Stimulated activated naive CD4-positive, alpha-beta T cell (primary cell): ENCODE measurements at regions not wholly inside any gene's neighbourhood (a gene's known extent, or its start where the extent isn't known, plus 50 kb on each side); places are given as distances from the start of the nearest gene placed in this dataset.
"Not testable (repeated sequence)": the region's sequence is repeated elsewhere in the genome, so short reads cannot be mapped to it uniquely, and the experiment has no call there.

ENCODE experiments used
- DNase-seq, 6 experiments: peaks; one replicate each; lab custom pipeline; 2025; lab: John Stamatoyannopoulos, UW

DNA sequence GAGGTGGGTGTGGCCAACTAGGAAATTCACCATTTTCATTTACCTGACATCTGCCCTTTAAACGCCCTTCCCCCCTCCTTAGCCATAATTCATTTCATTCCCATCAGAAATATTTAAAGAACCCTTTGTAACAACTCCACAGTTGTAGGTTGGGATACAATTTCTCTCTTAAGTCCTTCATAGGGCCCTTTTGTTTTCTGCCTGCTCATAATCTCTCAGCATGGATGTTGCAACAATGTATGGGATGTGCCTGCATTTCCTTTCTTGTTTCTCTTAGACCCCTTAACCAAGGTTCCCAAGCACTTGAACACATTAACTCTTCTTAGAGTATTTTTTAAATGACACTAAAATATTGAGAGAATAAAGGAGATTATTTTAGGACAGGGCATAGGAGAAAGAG lies 51.7 kb upstream of the MYO10 start:
- DNase-seq, result no peak

DNA sequence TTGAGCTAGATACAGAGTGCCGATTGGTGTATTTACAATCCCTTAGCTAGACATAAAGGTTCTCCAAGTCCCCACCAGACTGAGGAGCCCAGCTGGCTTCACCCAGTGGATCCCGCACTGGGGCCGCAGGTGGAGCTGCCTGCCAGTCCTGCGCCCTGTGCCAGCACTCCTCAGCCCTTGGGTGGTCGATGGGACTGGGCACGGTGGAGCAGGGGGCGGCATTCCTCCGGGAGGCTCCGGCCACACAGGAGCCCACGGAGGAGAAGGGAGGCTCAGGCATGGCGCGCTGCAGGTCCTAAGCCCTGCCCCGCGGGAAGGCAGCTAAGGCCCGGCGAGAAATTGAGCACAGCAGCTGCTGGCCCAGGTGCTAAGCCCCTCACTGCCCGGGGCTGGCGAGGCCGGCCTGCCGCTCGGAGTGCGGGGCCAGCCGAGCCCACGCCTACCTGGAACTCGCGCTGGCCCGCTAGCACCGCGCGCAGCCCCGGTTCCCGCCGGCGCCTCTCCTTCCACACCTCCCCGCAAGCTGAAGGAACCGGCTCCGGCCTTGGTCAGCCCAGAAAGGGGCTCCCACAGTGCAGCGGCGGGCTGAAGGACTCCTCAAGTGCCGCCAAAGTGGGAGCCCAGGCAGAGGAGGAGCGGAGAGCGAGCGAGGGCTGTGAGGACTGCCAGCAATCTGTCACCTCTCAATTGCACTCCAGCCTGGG lies 54.9 kb upstream of the MYO10 start:
- DNase-seq, result not testable (repeated sequence)

DNA sequence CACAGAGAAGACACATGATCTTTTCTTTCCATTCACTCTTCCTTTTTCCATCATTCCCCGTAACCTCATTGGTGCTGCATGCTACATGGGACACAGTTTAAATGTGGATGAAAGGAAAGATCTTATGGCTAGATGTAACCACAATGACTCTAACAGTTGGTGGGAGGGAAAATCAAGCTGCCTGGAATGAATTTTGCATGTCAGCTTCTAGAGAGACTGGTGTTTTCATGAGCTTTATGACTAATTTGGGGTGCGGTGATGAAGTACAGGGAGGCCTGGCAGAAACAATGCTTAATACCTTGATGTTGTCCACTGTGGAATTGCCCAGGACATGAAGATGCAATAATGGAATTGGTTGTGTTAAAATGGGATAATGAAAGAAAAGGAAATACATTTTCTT lies 55.9 kb upstream of the MYO10 start:
- no peak for DNase-seq

DNA sequence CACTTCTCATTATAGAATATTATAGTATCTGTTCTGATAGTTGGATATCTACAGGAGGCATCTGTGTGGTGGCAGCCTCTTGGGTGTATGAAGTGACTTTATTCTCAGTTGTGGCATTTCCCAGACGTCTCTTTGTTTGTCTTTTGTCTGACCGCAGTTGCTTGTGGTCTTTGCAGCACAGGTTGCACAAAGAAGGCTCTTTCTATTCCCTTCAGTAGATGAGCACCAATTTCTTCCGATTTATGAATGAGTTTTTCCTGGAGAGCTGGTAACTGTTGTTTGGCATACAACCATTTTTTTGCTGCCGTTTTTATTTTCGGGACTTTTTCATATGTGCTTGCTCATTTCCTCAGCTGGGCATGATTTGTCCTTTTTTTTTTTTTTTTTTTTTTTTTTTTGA lies 56.4 kb upstream of the MYO10 start:
- no peak for DNase-seq

DNA sequence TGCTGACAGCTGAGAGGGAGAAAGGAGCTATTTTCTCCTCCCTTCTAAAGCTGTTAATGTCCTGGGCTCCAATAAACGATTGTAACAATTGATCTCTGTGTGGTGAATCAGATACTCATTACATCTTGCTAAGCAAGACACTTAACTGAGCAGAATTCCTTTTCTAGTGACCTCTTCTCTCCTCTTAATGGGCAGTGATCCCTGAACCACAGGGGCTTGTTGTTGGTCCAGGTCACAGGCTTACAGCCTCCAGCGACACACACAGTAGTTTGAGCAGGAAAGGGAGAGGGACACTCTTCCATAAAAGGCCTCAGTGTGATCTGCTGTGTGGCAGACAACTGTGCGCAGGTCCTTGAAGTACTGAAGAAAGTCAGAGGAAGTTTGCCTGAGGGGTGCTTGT lies 58.5 kb upstream of the MYO10 start:
- DNase-seq, result no peak

DNA sequence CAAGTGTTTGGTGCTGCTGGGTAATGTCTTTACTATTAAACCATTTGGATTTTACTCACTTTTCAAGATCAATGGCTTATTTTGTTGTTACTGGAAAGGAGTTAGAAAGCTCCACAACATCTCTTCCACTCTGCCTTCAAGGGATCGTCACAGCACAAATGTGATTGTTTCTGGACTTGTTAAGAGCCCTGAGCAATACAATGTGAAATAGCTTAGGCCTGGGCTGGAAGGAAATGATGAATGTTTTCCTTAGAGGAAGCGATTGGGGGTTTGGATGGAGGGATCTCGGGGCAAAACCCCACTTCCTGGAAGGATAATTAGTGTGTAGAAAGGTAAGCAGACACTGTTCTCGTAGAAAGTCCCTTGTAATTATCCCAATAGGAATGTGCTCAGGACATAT lies 59.3 kb upstream of the MYO10 start:
- DNase-seq, result no peak

DNA sequence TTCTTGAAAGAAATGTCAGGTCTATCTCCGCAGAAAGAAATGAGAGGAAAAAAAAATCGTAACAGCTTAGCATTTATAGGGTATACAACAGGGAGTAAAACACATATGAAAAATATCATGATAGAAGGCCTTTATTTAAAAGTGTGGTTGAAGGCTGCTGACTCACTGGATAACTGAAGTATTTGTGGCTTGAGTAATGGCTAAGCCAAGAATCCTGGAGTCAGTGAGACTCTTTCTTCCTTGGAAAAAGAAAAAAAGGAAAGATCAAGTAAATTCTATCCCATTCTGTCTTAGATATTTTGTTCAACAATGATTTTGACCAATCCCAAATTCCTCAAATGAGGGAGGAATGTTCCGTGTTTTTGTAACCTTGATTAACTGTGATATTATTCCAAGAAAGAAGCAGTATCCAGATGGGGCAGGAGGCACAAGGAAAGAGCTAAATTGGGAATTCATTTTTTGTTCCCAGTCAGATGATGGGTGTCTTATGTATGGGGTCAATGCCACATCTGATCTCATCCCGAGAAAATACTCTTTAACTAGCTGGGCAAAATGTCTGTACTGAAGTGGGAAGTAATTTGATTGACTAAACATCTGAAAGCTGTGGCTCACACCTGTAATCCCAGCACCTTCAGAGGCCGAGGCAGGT lies 64.3 kb upstream of the MYO10 start:
- DNase-seq, result no peak

DNA sequence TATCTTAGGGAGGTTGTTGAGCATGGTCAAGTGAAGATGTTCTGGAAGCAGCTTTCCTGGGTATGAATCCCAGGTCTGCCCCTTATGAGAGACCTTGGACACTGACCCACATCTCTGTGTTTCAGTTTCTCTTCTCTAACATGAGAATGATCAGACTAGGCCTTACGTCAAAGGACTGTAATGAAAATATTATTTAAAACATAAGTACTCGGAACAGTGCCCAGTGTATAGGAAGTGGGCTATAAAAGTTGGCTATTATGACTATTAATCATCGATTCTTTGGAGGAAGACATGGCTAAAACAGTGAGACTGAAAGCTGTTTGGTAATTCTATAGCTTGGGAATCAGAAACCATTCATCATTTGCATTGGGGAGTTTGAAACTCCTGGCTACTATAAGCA lies 65.3 kb upstream of the MYO10 start:
- no peak for DNase-seq

DNA sequence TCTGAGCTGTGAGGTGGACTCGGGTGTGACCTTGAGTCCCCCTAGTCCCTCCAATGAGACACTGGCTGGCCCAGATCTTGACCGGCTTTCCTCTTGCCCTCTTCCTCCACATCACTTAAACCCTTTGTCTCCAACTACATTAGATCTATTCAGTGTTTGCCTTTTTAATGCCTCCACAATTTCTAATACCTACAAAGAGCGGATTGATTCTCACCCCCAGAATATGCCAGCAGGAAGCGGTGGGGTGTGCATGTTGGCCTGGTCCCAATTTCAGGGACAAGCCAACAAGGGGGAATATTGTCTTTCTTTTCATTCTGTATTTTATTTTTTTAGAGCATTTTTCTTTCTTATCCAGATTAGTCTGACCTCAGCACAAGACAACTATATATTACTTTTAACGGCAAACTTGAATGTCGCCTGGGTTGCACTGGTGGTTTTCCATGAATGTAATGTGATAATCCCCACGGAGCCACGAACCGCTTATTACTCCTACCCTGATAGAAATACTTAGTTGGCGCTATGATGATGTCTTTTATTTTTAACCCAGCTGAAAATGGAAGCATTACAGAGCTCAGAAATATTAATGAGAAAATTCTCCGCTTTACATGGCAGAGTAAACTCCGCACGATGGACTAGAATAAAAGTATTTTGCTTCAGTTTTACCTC lies 68.5 kb upstream of the MYO10 start:
- DNase-seq, result no peak

DNA sequence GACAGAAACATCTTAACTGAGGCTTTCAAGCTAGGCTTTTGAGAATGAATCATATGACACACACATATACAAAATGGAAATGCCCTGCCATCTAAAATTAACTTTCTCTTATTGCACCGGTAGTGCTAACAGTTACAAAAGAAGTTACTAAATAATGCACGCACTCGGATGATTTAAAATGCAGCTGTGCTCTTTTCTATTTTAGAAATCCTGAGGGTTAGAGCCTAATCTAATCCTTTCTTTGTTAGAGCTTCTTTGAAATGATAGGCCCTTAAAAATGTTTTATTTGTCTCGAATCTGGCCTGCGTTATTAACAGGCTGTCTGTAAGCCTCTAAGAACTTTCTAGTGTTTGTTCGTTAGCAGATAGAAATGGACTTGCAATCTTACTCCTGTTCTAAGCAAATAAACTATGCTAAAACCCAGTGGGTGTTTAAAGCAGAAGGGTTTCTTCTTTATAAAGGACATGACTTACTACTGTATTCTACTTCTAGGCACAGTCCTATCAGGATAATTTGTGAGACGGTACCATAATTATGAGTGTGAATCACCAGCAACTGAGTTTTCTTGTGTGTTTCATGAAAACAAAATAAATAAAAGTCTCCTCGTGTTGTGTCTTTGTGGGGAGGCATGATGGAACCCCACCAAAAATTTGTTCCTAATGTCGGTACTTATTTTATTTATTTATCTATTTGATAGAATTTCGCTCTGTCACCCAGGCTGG lies 69.2 kb upstream of the MYO10 start:
- DNase-seq, result no peak

DNA sequence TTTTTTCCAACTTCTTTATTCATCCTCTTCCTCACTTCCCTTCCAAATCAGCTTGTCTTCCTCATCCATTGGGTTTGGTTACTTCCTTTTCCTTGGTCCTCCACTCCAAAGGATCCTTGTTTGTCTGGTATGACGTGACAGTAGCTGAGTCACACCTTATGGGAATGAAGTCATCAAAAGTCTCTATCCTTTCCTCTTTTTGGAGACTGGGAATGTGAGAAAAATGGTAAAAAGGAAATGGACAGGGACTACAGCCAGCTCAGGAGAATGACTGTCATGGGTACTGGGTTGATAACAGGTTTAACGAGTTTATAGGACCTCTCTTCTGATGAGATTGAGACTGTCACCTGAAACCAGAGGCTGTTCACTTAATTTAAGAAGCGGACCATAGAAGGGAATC lies 76.2 kb upstream of the MYO10 start:
- no peak for DNase-seq

DNA sequence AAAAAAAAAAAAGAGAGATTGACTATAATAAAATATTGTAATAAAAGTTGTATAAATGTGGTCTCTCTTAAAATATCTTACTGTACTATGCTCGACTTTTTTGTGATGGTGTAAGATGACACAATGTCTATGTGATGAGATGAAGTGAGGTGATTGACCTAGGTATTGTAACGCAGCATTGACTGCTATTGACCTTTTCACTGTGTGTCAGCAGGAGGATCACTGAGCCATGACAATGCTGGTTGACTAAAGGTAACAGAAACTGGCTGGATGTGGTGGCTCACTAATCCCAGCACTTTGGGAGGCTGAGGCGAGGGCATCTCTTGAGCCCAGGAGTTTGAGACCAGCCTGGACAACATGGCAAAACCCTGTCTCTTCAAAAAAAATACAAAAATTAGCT lies 78.6 kb upstream of the MYO10 start:
- no peak for DNase-seq

DNA sequence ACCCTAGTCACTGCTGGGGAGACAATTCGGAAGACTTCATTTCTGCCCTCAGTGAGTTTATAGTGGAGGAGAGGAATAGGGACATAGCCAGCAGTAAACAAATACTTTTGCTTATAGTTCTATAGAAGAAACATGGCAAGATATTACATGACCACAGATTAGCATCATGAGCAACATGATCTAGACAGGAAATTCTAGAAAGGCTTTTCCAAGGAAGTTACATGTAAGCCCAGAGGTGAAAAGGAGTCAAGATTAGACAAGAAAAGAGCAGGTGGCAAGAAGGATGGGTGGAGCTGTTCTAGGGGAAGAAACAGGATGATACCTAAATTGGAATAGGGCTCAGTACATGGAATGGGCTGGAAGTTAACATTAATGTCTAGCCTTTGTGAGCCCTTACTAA lies 82.8 kb upstream of the MYO10 start:
- no peak for DNase-seq

DNA sequence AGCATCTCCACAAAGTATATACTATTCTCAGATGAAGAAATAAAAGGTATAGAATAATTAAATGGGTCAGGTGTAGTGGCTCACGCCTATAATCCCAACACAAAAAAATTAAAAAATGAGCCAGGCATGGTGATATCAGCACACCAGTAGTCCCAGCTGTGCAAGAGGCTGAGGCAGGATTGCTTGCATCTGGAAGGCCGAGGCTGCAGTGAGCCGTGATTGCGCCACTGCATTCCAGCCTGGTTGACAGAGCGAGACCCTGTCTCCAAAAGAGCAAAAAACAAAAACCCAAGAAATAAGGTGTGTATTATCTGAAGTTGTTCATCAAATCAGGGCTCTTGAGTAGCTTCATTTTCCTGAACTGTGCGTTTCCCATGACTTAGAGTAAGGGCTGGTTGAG lies 83.2 kb upstream of the MYO10 start:
- no peak for DNase-seq

DNA sequence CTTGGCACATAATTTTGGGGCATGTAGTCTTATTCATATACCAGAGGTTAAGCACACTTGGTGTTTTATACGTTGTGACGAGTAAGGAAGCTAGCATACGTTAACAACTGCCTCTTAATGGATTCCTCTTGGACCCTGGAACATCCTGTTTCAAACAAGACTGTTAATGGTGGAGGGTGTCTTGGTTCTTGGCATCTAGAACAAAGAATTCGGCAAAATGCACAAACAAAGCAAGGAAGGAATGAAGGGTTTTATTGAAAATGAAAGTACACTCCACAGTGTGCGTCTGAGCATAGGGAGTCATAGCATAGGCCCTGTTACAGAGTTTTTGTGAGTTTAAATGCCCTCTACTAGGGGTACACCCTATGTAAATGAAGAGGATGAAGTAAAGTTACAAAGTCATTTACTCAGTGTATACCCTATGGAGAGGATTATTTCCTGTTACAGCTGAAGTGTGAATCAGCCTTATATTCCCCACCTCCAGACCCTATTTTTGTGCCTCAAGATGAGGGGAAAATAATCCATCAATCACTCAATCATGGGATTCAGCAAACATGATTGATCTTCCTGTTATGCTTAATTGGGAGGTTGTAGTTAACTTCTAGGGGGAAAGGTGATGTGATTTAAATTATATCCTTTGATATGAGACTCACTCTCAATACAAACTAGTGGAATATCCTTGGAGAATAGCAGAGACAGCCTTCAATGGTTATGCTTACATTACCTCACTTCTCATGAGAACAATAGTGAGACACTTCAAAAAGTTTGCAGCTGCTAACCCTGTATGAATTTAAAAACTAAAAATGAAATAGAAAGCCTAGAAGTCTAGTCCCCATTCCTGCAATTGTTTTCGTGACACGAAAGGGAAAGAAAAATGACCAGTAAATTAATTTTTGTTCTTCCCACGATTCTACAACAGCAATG lies 84.9 kb upstream of the MYO10 start:
- no peak for DNase-seq

DNA sequence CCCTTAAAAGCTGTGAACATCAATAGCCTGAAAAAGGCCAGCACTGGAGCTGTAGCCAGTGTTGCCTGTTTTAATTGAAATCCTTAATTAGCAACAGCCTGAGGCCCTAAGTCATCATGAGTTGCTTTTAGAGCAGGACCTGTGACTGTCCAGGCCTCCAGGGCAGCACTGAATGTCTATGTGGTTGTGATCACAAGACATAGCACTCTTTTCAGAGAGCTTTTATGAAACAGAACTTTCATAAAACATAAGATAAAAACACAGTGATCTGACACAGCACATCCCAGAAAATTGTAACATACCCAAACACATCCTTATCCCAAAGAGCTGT lies 85.5 kb upstream of the MYO10 start:
- DNase-seq, result no peak

DNA sequence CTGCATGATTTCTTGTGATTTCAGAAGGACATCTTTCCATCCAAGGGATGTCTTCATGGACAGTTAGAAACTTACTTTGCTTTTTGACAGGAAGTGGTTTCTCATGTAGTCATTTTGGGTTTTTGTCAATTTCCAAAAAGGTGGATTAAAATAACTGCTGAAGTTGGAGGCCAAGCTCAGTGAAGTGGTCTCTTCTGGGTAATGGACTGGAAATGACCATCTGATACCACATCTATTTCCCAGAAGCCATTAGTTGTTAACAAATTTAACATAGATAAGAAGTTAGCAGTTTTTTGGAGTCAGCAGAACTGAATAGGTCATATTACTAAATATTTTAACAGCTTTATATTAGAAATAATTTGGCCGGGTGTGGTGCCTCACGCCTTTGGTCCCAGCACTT lies 86.2 kb upstream of the MYO10 start:
- DNase-seq, result no peak

DNA sequence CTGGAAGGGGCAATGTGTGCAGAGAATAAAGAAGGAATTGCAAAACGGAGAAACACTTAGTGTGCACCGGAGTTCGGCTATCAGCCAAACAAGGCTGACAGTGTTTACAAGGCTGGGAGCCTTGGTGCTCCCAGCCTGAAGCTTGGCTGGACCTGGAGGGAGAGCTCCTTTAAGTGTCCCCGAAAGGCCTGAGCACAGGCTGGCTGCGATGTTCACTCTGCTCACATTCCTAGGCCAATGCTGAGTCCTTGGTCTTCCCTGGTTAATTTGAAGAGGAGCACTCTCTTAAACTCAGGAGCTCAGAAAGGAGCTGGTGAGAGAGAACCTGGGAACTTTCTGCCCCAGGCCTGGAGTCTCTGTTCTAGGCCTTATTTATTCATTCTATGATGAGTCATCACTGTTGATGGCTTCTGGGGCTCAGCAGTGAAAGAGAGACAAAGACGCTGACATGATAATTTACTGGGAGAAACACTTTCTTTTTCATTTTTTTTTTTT lies 88.6 kb upstream of the MYO10 start:
- no peak for DNase-seq

DNA sequence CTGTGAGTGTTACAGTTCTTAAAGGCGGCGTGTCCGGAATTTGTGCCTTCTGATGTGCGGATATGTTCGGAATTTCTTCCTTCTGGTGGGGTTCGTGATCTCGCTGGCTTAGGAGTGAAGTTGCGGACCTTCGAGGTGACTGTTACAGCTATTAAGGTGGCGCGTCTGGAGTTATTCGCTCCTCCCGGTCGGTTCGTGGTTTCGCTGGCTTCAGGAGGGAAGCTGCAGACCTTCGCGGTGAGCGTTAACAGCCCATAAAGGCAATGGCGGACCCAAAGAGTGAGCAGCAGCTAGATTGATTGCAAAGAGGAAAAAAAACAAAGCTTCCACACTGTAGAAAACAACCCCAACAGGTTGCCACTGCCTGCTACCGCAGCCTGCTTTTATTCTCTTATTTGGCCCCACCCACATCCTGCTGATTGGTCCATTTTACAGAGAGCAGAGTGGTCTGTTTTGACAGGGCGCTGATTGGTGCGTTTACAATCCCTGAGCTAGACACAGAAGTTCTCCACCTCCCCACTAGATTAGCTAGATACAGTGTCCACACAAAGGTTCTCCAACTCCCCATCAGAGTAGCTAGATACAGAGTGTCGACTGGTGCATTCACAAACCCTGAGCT lies 95.7 kb upstream of the MYO10 start:
- not testable (repeated sequence) for DNase-seq

DNA sequence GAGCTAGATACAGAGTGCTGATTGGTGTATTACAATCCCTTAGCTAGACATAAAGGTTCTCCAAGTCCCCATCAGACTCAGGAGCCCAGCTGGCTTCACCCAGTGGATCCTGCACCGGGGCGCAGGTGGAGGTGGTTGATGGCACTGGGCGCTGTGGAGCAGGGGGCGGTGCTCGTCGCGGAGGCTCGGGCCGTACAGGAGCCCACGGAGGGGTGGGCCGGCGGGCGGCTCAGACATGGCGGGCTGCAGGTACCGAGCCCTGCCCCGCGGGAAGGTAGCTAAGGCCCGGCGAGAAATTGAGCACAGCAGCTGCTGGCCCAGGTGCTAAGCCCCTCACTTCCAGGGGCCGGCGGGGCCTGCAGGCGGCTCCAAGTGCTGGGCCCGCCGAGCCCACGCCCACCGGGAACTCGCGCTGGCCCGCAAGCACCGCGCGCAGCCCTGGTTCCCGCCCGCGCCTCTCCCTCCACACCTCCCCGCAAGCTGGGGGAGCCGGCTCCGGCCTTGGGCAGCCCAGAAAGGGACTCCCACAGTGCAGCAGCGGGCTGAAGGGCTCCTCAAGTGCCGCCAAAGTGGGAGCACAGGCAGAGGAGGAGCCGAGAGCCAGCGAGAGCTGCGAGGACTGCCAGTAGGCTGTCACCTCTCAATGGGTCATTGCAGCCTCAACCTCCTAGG lies 96.4 kb upstream of the MYO10 start:
- DNase-seq, result not testable (repeated sequence)

DNA sequence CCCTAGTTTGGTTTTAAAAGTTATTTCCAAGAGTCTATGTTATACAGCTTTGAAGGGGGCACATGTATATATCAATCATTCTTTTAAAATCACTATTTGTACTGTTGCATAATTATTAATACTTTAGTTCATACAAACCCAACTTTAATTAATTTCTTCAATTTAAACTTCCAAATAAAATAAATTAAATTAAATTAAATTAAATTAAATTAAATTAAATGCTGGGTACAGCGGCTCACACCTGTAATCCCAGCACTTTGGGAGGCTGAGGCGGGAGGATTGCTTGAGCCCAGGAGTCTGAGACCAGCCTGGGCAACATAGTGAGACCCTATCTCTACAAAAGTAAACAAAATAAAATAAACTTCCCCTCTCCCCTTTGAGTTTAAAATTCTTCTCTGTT lies 98.9 kb upstream of the MYO10 start:
- not testable (repeated sequence) for DNase-seq
